OCI-LY1 (cell line): ENCODE measurements at regions not wholly inside any gene's neighbourhood (a gene's known extent, or its start where the extent isn't known, plus 50 kb on each side); places are given as distances from the start of the nearest gene placed in this dataset.

Experiments used
- H2AFZ ChIP-seq: fragments of 200-600 bp; sonication (generic), shearing (Covaris generic); 2 replicates; pipeline ENCODE4 v1.6.0; 2014; ENCODE audit warnings: antibody characterized with exemption, mild to moderate bottlenecking, low read length
- H3F3A ChIP-seq: fragments of 200-600 bp; sonication (generic), shearing (Covaris generic); 2 replicates; pipeline ENCODE4 v1.6.0; 2014; ENCODE audit warnings: mild to moderate bottlenecking, antibody characterized with exemption, low read length, moderate library complexity; ENCODE audit not compliant: insufficient read depth
- H3K27ac ChIP-seq: fragments of 200-600 bp; sonication (generic); 2 replicates; pipeline ENCODE4 v1.5.1; 2014; ENCODE audit warnings: low read length, mixed run types, mild to moderate bottlenecking, low read depth; ENCODE audit not compliant: poor library complexity, severe bottlenecking
- H3K27me3 ChIP-seq: fragments of 200-600 bp; sonication (generic); 2 replicates; pipeline ENCODE4 v1.6.0; 2014; ENCODE audit warnings: antibody characterized with exemption, mild to moderate bottlenecking, low read length, moderate library complexity; ENCODE audit not compliant: insufficient read depth
- H3K36me3 ChIP-seq: fragments of 200-600 bp; sonication (generic); 2 replicates; pipeline ENCODE4 v1.6.1; 2014; ENCODE audit warnings: mild to moderate bottlenecking, antibody characterized with exemption, low read length, moderate library complexity, mixed read lengths; ENCODE audit not compliant: insufficient read depth
- H3K4me1 ChIP-seq: fragments of 200-600 bp; sonication (generic); 2 replicates; pipeline ENCODE4 v1.5.1; 2014; ENCODE audit warnings: mild to moderate bottlenecking, low read length, moderate library complexity; ENCODE audit not compliant: insufficient read depth, severe bottlenecking
- H3K4me2 ChIP-seq: fragments of 200-600 bp; sonication (generic), shearing (Covaris generic); 2 replicates; pipeline ENCODE4 v1.6.1; 2014; ENCODE audit warnings: low read length
- H3K4me3 ChIP-seq: fragments of 200-600 bp; sonication (generic); 2 replicates; pipeline ENCODE4 v1.5.1; 2014; ENCODE audit warnings: low read length, low read depth, mild to moderate bottlenecking, mixed read lengths; ENCODE audit not compliant: poor library complexity, severe bottlenecking
- H3K79me2 ChIP-seq: fragments of 200-600 bp; shearing (Covaris generic); 2 replicates; pipeline ENCODE4 v1.6.1; 2016; ENCODE audit warnings: mixed run types, low read length, mixed read lengths; ENCODE audit not compliant: insufficient read depth
- H3K9ac ChIP-seq: fragments of 200-600 bp; sonication (generic), shearing (Covaris generic); 2 replicates; pipeline ENCODE4 v1.6.1; 2014; ENCODE audit warnings: mild to moderate bottlenecking, low read length, mixed read lengths
- H3K9me2 ChIP-seq: fragments of 200-600 bp; sonication (generic), shearing (Covaris generic); 2 replicates; pipeline ENCODE4 v1.6.1; 2014; ENCODE audit warnings: low read depth, mild to moderate bottlenecking, low read length, mixed read lengths
- H3K9me3 ChIP-seq: fragments of 200-600 bp; shearing (Covaris generic); 2 replicates; pipeline ENCODE4 v1.6.1; 2014; ENCODE audit warnings: low read length, mixed read lengths
- H4K20me1 ChIP-seq: fragments of 200-600 bp; sonication (generic), shearing (Covaris generic); 2 replicates; pipeline ENCODE4 v1.6.0; 2016; ENCODE audit warnings: mild to moderate bottlenecking, low read length; ENCODE audit not compliant: insufficient read depth
- CTCF ChIP-seq: fragments of 200-600 bp; sonication (generic), shearing (Covaris generic); IDR thresholded peaks from 2 replicates; pipeline ENCODE4 v1.5.1; 2017; ENCODE audit warnings: mild to moderate bottlenecking, antibody characterized with exemption, low read length, moderate library complexity, mixed read lengths
- EZH2 ChIP-seq: fragments of 200-600 bp; sonication (generic), shearing (Covaris generic); IDR thresholded peaks from 2 replicates; pipeline ENCODE4 v1.8.0; 2017; ENCODE audit warnings: borderline replicate concordance, mixed run types, mild to moderate bottlenecking, antibody characterized with exemption, low read length, moderate library complexity, mixed read lengths

- Histone ChIP-seq H3F3A (no peaks in the 10 kb centered on the region), H2AFZ (no peak overlapping the region), H3K36me3 (no peaks in the 10 kb centered on the region), H3K79me2 (no peaks in the 10 kb centered on the region), H3K9me2 (no peaks in the 10 kb centered on the region), H3K27ac (no peak overlapping the region), H3K9me3 (no peaks in the 10 kb centered on the region), H4K20me1 (no peaks in the 10 kb centered on the region), H3K4me3 (no peak overlapping the region), H3K9ac (no peak overlapping the region), H3K4me1 (no peaks in the 10 kb centered on the region), H3K4me2 (no peak overlapping the region), H3K27me3 (no peaks in the 10 kb centered on the region)
- no peak for TF ChIP-seq EZH2
- TF ChIP-seq CTCF, result no peak
Observed at GRCh38 chr12:61646639-61647038, 613.6 kb upstream of the USP15 start.

GRCh38 chr12:61647566-61647965 is 612.6 kb upstream of the USP15 start:
- Histone ChIP-seq H3K9ac (no peak overlapping the region), H3K27ac (no peak overlapping the region)
- TF ChIP-seq CTCF (no peak), EZH2 (no peak)

GRCh38 chr12:61652265-61652664 is 607.9 kb upstream of the USP15 start:
- Histone ChIP-seq H3K79me2 (no peaks in the 10 kb centered on the region), H3K27ac (no peak overlapping the region), H2AFZ (no peak overlapping the region), H3K9me2 (no peaks in the 10 kb centered on the region), H3K4me1 (no peaks in the 10 kb centered on the region), H3K36me3 (no peaks in the 10 kb centered on the region), H3K4me2 (no peak overlapping the region), H3K9me3 (no peaks in the 10 kb centered on the region), H3K4me3 (no peak overlapping the region), H3F3A (no peaks in the 10 kb centered on the region), H3K27me3 (no peaks in the 10 kb centered on the region), H3K9ac (no peak overlapping the region), H4K20me1 (no peaks in the 10 kb centered on the region)
- TF ChIP-seq CTCF (no peak), EZH2 (no peak)

More at GRCh38 chr12:61647566-61647965, 612.6 kb upstream of the USP15 start:
- Histone ChIP-seq H3K9me3 (no peaks in the 10 kb centered on the region), H3K4me1 (no peaks in the 10 kb centered on the region), H3K36me3 (no peaks in the 10 kb centered on the region), H4K20me1 (no peaks in the 10 kb centered on the region), H3F3A (no peaks in the 10 kb centered on the region), H3K27me3 (no peaks in the 10 kb centered on the region), H3K79me2 (no peaks in the 10 kb centered on the region), H2AFZ (no peak overlapping the region), H3K9me2 (no peaks in the 10 kb centered on the region), H3K4me3 (no peak overlapping the region), H3K4me2 (no peak overlapping the region)
